HCT116 (cell line): ENCODE measurements at regions not wholly inside any gene's neighbourhood (a gene's known extent, or its start where the extent isn't known, plus 50 kb on each side); places are given as distances from the start of the nearest gene placed in this dataset.

Source experiments
- ATAC-seq: fragments of 200-7000 bp; cut with Tn5 transposase; 2 replicates; pipeline ENCODE4 v1.9.1; 2020; ENCODE audit warnings: mild to moderate bottlenecking, moderate library complexity
- BruUV-seq: library from RNA; stranded (reverse); fragments of 400-500 nt; replicated peaks from 2 replicates; lab custom pipeline; 2021; lab: Mats Ljungman, UMichigan
- CTCF ChIA-PET: fragments of 300-600 bp; sonication (Branson Sonifier 250); formaldehyde crosslinking; loops from one replicate; lab custom pipeline; 2021; ENCODE audit warnings: antibody characterized with exemption; lab: Charles Lee
- POLR2A ChIA-PET: fragments of 300-600, 350-600 bp; sonication (Branson Sonifier 250); formaldehyde crosslinking; loops from one replicate; lab custom pipeline; 2021; ENCODE audit warnings: antibody characterized with exemption; lab: Charles Lee
- RAD21 ChIA-PET, 2 experiments: fragments of 300-600 bp; sonication (Branson Sonifier 250); formaldehyde crosslinking; loops; one replicate each; lab custom pipeline; 2023; ENCODE audit warnings: low total read pairs in 2 of 2; ENCODE audit not compliant: uncharacterized antibody in 2 of 2, unreplicated experiment in 2 of 2, low non-redundant PET in 1 of 2; lab: Charles Lee
- DNase-seq: peaks from one replicate; pipeline ENCODE4 v3.0.0-alpha.2; 2010; ENCODE audit warnings: low read depth, low spot score
- H2AFZ ChIP-seq: fragments of 200-600 bp; shearing (Covaris generic), sonication (generic); 2 replicates; pipeline ENCODE4 v1.6.1; 2017; ENCODE audit warnings: low read depth, mixed run types, mixed read lengths, antibody characterized with exemption, low read length; ENCODE audit not compliant: poor library complexity, severe bottlenecking
- H3K27ac ChIP-seq: 2 replicates; pipeline ENCODE4 v1.5.1; 2012; ENCODE audit warnings: low read depth, low read length
- H3K27me3 ChIP-seq: fragments of 200-600 bp; sonication (generic); 2 replicates; pipeline ENCODE4 v1.6.1; 2016; ENCODE audit warnings: mixed run types, low read length, mixed read lengths; ENCODE audit not compliant: insufficient read depth
- H3K36me3 ChIP-seq, 2 experiments: fragments of 200-500 bp in 1 of 2; fragments of 200-600 bp in 1 of 2; sonication (Bioruptor generic) in 1 of 2; sonication (generic) in 1 of 2; 2 replicates each; pipeline versions ENCODE4 v1.5.1 to v1.6.1; 2014 to 2016; ENCODE audit warnings: low read length in 2 of 2, inconsistent platforms in 1 of 2, mixed read lengths in 1 of 2, mixed run types in 1 of 2; ENCODE audit not compliant: insufficient read depth in 2 of 2, control insufficient read depth in 1 of 2
- H3K4me1 ChIP-seq, 2 experiments: fragments of 200-600 bp in 1 of 2; sonication (generic) in 1 of 2; 2 replicates each; pipeline versions ENCODE4 v1.5.1 to v1.6.1; 2012 to 2017; ENCODE audit warnings: low read length in 2 of 2, inconsistent platforms in 1 of 2, mild to moderate bottlenecking in 1 of 2, mixed read lengths in 1 of 2, mixed run types in 1 of 2, moderate library complexity in 1 of 2; ENCODE audit not compliant: insufficient read depth in 2 of 2, control insufficient read depth in 1 of 2
- H3K4me2 ChIP-seq: fragments of 200-600 bp; sonication (generic); 2 replicates; pipeline ENCODE4 v1.6.1; 2017; ENCODE audit warnings: mixed run types, low read length, mixed read lengths
- H3K4me3 ChIP-seq, 2 experiments: fragments of 200-600 bp in 1 of 2; sonication (generic) in 1 of 2; replicated peaks in 1 of 2; 2 replicates each; pipeline ENCODE4 v1.5.1; 2011 to 2016; ENCODE audit warnings: low read length in 2 of 2, control low read depth in 1 of 2, low read depth in 1 of 2, mild to moderate bottlenecking in 1 of 2, mixed read lengths in 1 of 2, mixed run types in 1 of 2
- H3K79me2 ChIP-seq: fragments of 200-600 bp; sonication (generic); 2 replicates; pipeline ENCODE4 v1.6.1; 2017; ENCODE audit warnings: mild to moderate bottlenecking, mixed run types, low read length, moderate library complexity, mixed read lengths; ENCODE audit not compliant: insufficient read depth
- H3K9ac ChIP-seq: fragments of 200-600 bp; sonication (generic); 2 replicates; pipeline ENCODE4 v1.6.1; 2016; ENCODE audit warnings: low read length, mixed read lengths
- H3K9me2 ChIP-seq: fragments of 200-600 bp; sonication (generic), shearing (Covaris generic); 2 replicates; pipeline ENCODE4 v1.6.1; 2017; ENCODE audit warnings: mixed run types, mild to moderate bottlenecking, moderate library complexity; ENCODE audit not compliant: insufficient read depth
- H3K9me3 ChIP-seq, 2 experiments: fragments of 200-500 bp in 1 of 2; fragments of 200-600 bp in 1 of 2; sonication (Bioruptor generic) in 1 of 2; sonication (generic) in 1 of 2; 2 replicates each; pipeline ENCODE4 v1.6.1; 2014 to 2017; ENCODE audit warnings: low read length in 2 of 2, mixed read lengths in 2 of 2, inconsistent platforms in 1 of 2, low read depth in 1 of 2, mild to moderate bottlenecking in 1 of 2, mixed run types in 1 of 2, moderate library complexity in 1 of 2; ENCODE audit not compliant: control insufficient read depth in 1 of 2, insufficient read depth in 1 of 2
- H4K20me1 ChIP-seq: fragments of 200-600 bp; sonication (generic), shearing (Covaris generic); 2 replicates; pipeline ENCODE4 v1.6.1; 2017; ENCODE audit warnings: mixed run types, mild to moderate bottlenecking, moderate library complexity; ENCODE audit not compliant: insufficient read depth
- CBX3 ChIP-seq: IDR thresholded peaks from 2 replicates; pipeline ENCODE4 v1.6.1; 2012; ENCODE audit warnings: low read depth
- EGR1 ChIP-seq: IDR thresholded peaks from 2 replicates; pipeline ENCODE4 v1.6.1; 2012; ENCODE audit warnings: low read depth
- ELF1 ChIP-seq: IDR thresholded peaks from 2 replicates; pipeline ENCODE4 v1.6.1; 2012; ENCODE audit warnings: low read depth, borderline replicate concordance
- JUND ChIP-seq: IDR thresholded peaks from 2 replicates; pipeline ENCODE4 v1.6.1; 2012
- POLR2A ChIP-seq: IDR thresholded peaks from 2 replicates; pipeline ENCODE4 v1.7.0; 2011; ENCODE audit warnings: borderline replicate concordance; ENCODE audit not compliant: insufficient read depth, insufficient read length; ENCODE audit errors: extremely low read depth
- REST ChIP-seq: IDR thresholded peaks from 2 replicates; pipeline ENCODE4 v1.6.1; 2012; ENCODE audit warnings: low read depth
- SIN3A ChIP-seq: IDR thresholded peaks from 2 replicates; pipeline ENCODE4 v1.6.1; 2012; ENCODE audit warnings: low read depth
- ZBTB33 ChIP-seq: IDR thresholded peaks from 2 replicates; pipeline ENCODE4 v1.6.1; 2011; ENCODE audit warnings: mild to moderate bottlenecking, low read length, moderate library complexity; ENCODE audit not compliant: insufficient replicate concordance; ENCODE audit errors: extremely low read depth
- ZFX ChIP-seq: fragments of 450-650 bp; IDR thresholded peaks from 2 replicates; pipeline ENCODE4 v1.6.1; 2017
- ZNF274 ChIP-seq: fragments of 200-500 bp; sonication (Bioruptor generic); IDR thresholded peaks from 2 replicates; pipeline ENCODE4 v1.6.1; 2014; ENCODE audit warnings: mild to moderate bottlenecking, low read depth, low read length, inconsistent platforms
- intact Hi-C: fragments of 100-400 bp; cut with micrococcal nuclease; formaldehyde crosslinking; loops from 2 replicates; pipeline ENCODE4 v1.10.0; 2022

- ChIA-PET CTCF (no interaction called here), POLR2A (no interaction called here), RAD21 (no interaction called here)
- Histone ChIP-seq H4K20me1 (no peaks in the 10 kb centered on the region), H3K79me2 (no peaks in the 10 kb centered on the region), H3K9ac (no peak overlapping the region), H3K36me3 (no peaks in the 10 kb centered on the region), H2AFZ (no peak overlapping the region), H3K27ac (no peak overlapping the region), H3K4me1 (no peaks in the 10 kb centered on the region), H3K4me2 (no peak overlapping the region), H3K4me3 (no peak overlapping the region), H3K9me3 (no peaks in the 10 kb centered on the region), H3K27me3 (no peaks in the 10 kb centered on the region), H3K9me2 (no peaks in the 10 kb centered on the region)
- ATAC-seq, result no peak
- BruUV-seq, result no TSS peak
- no peak for TF ChIP-seq ZFX
- no peak for TF ChIP-seq CBX3
- TF ChIP-seq REST, result no peak
- TF ChIP-seq ZNF274, result no peak
- TF ChIP-seq JUND, result no peak
- TF ChIP-seq EGR1, result no peak
- TF ChIP-seq ZBTB33, result no peak
- TF ChIP-seq ELF1, result no peak
- no peak for TF ChIP-seq SIN3A
- no peak for TF ChIP-seq POLR2A
- intact Hi-C loops, result no loop called here
- DNase-seq, result no peak
These were observed 71.0 kb upstream of the OTUD4 start for GRCh38 chr4:145251391-145251790.
